ENCODE measurements at regions not wholly inside any gene's neighbourhood (a gene's known extent, or its start where the extent isn't known, plus 50 kb on each side); places are given as distances from the start of the nearest gene placed in this dataset.

DNA sequence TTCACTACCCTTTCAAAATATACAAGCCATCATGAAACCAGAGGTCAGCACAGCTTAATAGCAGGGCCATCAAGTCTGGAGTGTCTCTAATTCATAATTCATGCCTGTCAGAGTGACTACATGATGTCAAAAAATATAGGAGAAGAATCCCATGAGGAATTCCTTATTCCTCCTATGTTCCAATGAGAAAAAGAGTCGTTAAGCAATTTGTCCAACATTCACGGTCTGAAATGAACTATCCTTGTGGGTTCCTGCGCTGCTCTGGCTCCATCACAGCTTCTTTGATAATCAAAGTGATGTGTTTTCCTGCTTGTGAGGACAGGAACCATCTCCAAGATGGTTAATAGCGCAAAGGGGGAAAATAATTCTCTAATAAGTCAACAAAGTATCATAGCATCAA lies 560.4 kb upstream of the KLHL29 start:
- TF ChIP-seq EP300 (IDR thresholded peaks at IDR 0.05) = no peak
- TF ChIP-seq, protein P1, sequence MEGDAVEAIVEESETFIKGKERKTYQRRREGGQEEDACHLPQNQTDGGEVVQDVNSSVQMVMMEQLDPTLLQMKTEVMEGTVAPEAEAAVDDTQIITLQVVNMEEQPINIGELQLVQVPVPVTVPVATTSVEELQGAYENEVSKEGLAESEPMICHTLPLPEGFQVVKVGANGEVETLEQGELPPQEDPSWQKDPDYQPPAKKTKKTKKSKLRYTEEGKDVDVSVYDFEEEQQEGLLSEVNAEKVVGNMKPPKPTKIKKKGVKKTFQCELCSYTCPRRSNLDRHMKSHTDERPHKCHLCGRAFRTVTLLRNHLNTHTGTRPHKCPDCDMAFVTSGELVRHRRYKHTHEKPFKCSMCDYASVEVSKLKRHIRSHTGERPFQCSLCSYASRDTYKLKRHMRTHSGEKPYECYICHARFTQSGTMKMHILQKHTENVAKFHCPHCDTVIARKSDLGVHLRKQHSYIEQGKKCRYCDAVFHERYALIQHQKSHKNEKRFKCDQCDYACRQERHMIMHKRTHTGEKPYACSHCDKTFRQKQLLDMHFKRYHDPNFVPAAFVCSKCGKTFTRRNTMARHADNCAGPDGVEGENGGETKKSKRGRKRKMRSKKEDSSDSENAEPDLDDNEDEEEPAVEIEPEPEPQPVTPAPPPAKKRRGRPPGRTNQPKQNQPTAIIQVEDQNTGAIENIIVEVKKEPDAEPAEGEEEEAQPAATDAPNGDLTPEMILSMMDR (IDR thresholded peaks at IDR 0.05) = no peak
